ENCODE measurements at regions not wholly inside any gene's neighbourhood (a gene's known extent, or its start where the extent isn't known, plus 50 kb on each side); places are given as distances from the start of the nearest gene placed in this dataset.
"Not testable (repeated sequence)": the region's sequence is repeated elsewhere in the genome, so short reads cannot be mapped to it uniquely, and the experiment has no call there.

DNA sequence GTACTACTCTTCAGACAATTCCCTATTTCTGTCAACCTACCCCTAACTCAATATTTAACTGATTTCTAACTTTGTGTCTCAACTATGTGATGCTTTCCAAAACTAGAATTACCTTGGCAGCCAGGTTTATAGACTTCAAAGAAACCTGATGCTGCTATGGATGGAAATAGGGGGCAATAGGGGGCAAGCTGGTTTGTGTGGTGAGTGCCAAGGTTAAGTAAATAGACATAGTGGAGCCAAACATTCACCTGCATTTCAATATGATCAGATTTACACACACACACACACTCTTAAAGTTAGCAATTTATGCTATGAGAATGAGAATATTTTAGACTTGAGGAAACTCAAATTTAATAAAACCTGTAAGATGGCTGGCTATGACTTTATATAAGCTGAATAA is 784.6 kb downstream of the TTLL7 start:
- DNase-seq = not testable (repeated sequence)

DNA sequence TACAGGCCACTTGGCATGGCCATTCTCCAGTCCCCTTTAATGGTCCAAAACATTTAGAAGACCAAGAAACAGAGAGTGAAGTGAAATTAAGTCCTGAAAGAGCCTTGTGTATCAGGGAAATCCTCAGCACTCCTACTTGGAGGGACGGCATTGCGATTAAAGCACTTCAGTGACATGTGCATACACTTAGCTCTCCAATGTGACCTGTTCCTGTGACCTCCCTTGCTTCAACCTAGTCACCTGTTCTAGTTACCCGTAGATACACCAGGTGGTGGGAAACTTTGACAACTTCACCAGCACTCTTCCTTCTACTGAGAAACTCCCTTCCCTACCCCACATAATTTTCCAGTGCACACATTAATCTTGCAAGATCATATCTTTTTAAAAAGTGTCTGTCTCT is 785.3 kb downstream of the TTLL7 start:
- DNase-seq = not testable (repeated sequence)

DNA sequence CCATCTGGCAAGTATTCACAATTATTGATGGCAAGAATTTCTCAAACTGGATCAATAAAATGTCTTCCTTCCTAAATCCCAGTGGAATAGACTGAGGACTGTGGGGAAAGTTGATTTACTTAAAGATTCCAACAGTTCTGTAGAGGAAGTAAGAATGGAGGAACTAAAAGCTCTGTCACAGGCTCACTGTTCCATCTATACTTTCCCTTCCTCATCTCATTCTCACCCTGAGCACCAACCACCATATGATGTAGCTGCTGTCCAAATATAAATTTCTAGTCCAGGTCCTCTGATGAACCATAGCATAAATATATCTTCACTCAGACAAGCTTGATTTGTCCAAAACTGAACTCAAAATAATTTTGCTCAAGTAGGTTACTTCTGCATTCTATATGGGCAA is 786.9 kb downstream of the TTLL7 start:
- not testable (repeated sequence) for DNase-seq

DNA sequence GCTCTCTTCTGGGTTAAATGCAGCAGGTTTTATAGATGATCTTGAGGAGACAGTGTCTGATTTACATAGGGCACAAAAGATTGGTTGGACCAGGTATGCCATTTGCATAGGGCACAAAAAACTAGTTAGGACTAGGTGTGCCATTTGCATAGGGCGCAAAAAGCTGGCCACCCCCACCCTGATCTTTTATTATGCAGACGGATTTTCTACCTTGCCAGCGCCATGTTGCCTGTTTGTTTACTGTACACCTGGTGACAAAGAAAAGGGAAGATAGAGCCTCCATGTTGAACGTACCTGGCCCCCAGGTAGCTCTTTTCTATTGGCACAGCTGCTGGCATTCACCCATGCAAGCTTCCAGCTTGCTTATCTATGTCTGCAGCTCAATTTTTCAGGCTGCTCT is 790.4 kb downstream of the TTLL7 start:
- DNase-seq = not testable (repeated sequence)

DNA sequence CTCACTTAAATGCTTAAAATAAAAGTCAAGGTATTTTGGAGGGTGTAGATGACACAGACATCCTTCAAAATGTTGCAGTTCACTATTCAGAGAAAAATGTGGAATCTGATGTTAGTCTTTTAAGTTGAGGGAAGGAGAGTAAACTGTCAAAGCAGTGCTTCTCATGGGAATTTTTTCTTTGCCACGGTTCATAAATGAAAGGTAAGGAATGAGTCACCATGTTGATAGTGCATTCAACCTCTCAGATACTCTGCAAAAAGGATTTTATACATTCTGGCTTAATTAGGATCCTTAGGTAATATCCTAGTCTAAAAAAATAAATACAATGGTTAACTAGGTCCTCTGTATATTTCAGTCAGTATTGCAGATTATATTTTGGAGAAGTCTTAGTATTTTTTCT is 804.3 kb downstream of the TTLL7 start:
- DNase-seq = not testable (repeated sequence)

DNA sequence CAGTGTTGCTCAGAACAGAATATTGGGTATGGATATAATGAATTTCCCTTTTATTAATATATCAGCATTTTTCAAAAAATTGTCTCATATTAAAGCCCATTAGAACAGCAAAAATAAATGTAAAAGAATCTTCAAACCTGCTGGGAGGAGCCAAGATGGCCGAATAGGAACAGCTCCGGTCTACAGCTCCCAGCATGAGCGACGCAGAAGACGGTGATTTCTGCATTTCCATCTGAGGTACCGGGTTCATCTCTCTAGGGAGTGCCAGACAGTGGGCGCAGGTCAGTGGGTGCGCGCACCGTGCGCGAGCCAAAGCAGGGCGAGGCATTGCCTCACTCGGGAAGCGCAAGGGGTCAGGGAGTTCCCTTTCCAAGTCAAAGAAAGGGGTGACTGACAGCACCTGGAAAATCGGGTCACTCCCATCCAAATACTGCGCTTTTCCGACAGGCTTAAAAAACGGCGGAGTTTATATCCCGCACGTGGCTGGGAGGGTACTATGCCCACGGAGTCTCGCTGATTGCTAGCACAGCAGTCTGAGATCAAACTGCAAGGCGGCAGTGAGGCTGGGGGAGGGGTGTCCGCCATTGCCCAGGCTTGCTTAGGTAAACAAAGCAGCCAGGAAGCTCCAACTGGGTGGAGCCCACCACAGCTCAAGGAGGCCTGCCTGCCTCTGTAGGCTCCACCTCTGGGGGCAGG is 816.8 kb downstream of the TTLL7 start:
- DNase-seq = not testable (repeated sequence)

DNA sequence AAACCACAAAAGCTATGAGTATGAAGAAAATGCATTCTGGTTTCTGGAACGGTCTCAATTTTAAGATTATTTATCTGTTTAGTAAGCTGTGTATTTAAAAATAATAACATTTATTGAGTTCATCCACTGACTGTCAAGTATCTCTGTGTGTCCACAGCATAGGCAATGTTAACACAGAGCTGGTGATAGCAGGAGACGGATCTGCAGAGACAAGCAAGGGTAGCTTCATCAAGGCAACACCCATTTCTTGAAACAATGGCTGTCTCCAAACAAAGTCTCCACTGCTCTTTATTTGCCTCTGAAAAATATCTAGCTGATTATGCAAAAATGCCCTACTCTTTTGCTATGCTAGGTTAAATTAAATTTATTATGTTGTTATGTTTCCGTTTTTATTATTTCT is 818.3 kb downstream of the TTLL7 start:
- not testable (repeated sequence) for DNase-seq

DNA sequence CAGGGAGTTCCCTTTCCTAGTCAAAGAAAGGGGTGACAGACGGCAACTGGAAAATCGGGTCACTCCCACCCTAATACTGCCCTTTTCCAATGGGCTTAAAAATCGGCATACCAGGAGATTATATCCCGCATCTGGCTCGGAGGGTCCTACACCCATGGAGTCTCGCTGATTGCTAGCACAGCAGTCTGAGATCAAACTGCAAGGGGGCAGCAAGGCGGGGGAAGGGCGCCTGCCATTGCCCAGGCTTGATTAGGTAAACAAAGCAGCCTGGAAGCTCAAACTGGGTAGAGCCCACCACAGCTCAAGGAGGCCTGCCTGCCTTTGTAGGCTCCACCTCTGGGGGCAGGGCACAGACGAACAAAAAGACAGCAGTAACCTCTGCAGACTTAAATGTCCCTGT is 831.3 kb downstream of the TTLL7 start:
- DNase-seq = not testable (repeated sequence)

DNA sequence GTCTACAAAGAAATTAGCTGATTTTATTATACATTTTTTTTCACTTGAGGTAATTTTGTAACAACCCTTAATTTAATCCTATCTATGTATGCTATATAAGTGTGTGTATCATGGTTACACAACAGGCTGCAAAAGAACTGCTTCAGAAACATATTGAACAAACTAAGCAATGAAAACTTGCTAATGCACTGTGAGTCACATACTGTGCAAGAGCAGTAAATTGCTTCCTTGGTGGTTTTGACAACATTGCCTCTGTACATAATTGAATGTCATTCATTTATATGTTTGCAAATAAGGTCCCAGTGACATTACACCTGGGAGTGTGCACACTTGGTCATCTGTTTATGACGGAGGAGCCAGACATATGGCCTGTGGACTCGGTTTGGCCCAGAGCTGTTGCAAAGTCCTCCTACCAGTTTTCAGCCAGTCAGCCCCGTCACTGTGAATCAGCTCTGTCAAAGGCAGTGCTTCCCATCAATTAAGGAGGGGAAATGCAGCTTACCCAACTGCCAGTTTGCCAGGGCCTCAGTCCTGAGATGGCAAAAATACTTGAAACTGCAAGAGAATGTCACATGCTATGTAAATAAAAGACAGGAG is 835.0 kb downstream of the TTLL7 start:
- not testable (repeated sequence) for DNase-seq

DNA sequence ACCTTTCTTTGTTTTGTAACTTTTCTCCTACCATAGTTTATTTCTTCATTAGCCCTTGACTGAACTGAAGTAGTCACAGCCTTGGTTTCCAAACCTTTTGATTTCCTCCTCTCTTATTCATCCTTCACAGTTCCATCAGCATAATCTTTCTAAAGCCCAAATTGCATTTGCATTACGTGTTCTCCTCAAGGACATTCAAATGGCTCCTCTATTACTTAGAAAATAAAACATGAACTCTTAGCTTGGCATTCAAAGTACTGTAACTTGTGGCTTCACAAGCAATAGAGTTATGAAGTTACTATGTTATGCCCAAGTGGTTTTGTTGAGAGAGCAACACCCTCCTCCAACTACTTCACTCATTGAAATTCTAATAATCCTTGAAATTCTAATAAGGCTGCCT is 840.0 kb downstream of the TTLL7 start:
- DNase-seq = not testable (repeated sequence)

DNA sequence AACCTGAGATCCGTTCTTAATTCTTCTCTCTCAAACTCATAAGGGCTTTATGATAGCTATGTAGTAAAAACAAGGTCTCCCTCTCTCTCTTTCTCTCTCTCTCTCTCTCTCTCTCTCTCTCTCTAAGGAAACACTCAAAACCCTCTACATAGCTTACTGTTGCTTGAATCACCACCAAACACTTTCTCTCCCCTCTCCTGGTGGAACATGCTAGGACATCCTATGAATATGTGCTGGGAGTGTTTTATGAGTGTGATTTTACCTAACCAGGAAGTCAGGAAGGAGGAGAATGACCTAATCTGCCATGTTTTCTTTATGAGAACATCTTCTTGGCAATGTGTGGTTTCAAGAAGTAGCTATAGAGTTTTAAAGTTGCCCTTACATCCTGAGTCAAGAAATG is 844.6 kb downstream of the TTLL7 start:
- not testable (repeated sequence) for DNase-seq

DNA sequence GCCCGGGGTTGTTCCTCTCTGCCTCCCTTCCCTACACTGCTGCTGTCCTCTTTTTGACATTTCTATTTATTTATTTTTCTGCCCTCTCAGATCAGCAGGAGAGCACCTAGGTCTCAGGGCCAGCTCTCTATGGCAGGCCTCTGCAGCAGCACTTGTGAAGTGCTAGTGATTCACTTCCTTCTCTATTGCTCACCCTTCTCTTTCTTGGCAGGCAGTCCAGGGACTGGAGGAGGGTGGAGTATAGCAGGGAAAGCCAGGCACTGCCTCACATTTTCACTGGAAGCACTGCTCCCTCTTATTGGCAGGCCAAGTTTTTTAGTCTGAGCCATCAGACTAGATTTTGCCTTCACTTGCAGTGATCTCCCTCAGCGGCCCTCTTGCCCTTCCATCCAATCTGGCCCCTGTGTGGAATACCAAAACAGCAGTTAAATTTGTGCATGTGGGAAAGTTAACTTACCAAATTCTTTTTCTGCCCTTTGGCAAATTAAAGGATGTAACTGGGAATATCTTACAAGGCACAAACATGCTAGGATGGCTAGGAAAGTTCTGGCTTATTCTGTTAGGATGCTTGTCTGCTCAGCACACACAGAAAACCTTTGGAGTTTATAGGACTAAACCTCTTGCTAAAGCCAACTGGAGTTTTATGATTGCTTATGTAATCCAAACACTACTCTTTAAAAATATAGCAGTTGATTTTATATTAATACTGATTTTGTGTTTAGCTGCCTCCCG is 847.6 kb downstream of the TTLL7 start:
- not testable (repeated sequence) for DNase-seq

DNA sequence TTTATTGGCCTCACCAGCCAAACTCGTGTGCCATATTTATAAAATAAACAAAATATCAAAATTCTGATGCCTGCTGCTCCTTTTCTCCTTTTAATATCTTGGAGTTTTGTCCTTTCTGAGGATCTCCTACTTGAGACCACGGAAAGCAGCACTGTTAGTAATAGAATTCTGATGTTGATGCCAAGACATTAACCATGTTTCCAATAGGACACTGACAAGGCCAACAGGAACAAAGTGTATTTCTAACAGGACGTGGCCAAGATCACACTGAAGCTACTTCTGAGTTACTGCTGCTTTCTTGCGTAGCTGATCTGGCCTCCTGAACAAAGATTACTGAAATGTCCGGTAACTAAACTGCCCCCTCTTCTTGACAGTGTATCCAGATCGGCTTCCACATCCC is 848.5 kb downstream of the TTLL7 start:
- DNase-seq = not testable (repeated sequence)

DNA sequence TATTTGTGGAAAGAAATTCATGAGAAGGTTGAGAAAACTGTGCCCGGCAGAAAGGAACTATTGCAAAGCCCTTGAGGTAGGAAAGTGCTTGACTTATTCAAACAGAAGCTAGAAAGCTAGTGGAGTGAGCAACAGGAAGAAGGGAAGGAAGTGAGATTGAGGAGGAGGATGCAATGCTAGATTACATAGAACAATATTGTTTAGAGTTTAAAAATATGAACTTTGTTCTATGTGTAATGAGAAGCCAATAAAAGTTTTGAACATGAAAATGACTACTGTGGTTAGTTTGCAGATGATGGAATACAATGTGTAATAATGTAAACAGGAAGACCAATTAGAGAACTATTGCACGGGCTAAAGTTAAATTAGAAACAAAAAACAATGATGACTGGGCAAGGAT is 853.1 kb downstream of the TTLL7 start:
- DNase-seq = not testable (repeated sequence)

DNA sequence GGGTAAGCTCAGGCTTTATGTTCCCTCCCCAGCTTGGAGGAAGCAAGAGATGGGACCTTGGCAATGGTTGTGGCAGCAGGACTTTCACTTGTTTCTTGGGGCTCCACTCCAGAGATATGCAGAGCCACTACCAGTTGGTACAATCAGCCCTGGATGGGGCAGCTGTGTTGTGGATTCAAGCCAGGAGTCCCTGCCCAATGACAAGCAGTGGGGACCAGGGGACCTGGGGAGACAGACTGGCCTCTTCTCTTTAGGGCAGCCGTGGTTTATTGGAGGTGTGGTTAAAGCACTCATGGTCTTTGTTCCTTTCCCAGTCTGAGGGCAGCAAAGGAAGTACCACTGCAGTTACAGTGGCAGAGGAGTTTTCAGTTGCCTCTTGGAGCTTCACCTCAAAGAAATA is 856.1 kb downstream of the TTLL7 start:
- DNase-seq = not testable (repeated sequence)

DNA sequence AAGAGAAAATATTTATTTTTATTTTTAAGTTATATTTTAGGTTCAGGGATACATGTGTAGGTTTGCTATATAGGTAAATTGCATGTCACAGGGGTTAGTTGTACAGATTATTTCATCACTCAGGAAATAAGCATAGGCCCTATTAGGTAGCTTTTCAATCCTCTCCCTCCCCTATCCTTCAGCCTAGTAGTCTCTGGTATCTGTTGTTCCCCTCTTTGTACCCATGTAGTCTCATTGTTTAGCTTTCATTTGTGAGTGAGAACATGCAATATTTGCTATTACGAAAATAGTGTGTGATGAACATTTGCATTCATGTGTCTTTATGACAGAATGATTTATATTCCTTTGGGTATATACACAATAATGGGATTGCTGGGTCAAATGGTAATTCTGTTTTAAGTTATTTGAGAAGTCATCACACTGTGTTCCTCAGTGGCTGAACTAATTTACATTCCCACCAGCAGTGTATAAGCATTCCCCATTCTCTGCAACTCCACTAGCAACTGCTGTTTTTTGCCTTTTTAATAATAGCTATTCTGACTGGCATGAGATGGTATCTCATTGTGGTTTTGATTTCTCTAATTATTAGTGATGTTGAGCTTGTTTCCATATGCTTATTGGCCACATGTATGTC is 863.3 kb downstream of the TTLL7 start:
- DNase-seq = not testable (repeated sequence)

DNA sequence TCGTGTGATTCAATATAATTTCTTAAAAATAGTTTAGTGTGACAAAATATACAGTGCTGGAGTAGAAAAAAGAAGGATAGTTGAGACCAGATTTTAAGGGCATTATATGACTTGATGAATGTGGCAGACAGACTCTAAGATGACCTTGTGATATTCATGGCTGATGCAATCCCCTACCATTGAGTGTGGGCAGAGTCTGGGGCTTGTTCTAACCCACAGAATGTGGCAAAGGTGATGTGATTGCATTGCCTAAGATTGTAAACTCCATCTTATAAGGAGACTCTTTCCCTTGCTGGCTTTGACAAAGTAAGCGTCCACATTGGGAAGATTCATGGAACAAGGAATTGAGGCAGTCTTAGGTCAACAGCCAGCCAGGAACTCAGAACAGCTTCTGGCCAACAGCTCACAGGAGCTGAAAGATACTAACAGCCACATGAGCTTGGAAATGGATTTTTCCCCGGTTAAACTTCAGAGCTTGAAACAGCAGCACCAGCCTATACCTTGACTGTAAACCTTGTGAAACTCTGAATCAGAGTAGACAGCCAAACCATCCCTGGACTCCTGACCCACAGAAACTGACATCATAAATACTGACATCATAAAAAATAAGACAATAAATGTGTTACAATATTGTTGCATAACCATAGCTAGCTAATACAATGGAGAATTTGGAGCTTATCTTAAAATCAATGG is 864.5 kb downstream of the TTLL7 start:
- DNase-seq = not testable (repeated sequence)

DNA sequence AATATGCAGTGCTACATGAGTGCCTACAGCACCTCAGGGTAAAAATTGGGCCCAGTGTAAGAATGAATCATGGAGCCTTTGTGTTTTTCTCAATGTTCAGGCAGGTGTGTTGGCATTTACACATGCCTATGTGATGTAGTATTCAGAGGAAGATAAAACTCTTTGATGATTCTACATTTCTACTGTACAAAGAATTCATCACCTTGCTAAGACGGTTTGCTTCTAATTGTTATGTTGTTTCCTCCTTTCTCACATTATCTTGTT is 867.3 kb downstream of the TTLL7 start:
- DNase-seq = no peak

DNA sequence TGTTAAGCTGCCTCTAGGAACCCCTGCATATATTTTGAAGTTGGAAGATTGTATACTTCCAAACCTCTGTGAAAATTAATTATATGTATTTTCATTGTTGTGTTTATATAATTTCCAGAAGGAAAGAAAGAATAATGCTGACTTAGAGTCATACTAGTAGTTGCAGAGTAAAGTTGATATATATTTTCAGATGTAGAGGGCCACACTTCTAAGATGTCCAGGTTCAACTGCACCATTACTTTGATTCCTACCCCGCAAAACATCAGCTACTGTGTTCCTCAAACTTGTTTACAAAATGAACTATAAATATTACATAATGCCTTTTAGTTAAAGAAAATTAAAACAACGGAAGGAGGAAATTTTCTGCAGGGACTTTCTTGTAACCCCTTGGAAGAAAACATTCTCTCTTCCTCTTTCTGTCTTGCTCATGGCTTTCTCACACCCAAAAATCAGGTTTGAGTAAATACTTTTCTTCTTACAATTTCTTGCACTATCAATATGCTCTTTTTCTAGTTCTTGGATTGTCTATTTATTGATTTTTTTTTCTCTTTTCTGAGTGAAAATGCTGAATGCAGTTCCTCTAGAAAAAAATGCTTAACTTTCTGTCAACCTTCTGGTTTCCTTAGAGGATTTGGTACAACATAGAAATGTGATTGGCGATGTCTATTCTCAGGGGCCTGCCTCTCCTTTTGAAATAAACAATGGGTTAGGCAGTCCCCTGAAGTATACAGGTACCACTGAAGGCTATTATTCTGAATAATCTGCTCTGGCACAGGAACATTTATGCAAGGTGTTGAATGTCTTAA is 867.8 kb downstream of the TTLL7 start:
- DNase-seq = no peak

DNA sequence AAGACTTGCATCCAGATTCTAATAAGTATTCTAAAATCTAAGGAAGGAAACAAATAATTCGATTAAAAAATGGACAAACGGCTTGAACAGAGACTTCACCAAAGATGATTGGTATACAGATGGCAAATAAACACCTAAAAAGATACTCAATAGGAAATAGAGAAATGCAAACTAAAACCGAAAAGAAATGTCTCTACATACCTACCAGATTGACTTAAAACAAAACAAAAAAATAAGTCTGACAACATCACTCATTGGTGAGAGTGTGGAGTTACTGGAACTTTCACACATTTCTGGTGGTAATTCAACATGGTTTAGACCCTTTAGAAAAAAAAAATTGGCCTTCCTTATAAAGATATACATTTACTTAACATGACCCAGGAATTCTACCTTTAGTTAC is 869.8 kb downstream of the TTLL7 start:
- DNase-seq = no peak

DNA sequence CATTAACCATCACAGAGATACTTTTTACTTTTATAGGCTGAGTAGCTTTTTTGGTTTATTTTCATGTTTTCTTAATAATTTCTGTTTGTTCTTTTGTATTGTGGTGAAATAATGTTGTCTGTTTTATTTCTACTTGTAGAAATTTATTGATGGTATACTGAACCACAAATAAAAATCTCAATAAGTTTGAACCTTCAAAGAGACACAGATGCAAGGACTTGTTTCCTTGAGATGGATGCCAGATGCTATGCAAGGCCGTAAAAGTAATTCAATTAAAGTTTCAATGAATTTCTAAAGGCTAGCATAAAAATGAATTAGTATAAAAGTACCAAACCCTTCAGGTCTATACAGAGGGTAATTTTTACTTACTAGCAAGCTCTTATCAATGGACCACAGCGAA is 873.5 kb downstream of the TTLL7 start:
- DNase-seq = no peak

DNA sequence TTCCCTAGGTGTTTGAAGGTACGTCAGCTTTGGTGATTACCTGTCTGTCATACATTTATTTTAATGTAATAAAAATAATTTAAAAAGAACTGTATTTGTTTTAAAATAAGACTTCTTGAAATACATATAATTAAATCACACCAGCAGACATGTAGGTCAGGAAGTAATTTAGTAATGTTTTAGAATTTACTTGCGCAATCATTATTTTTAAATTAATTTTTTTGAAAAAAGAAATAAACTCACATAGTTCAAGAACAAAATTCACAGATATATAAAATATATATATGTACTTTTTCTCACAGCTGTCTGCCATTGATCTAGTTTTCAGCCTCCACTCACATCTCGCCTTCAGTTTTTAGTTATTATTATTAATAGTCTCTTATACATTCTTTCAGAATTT is 875.9 kb downstream of the TTLL7 start:
- no peak for DNase-seq
